ENCODE measurements at regions not wholly inside any gene's neighbourhood (a gene's known extent, or its start where the extent isn't known, plus 50 kb on each side); places are given as distances from the start of the nearest gene placed in this dataset.

DNA sequence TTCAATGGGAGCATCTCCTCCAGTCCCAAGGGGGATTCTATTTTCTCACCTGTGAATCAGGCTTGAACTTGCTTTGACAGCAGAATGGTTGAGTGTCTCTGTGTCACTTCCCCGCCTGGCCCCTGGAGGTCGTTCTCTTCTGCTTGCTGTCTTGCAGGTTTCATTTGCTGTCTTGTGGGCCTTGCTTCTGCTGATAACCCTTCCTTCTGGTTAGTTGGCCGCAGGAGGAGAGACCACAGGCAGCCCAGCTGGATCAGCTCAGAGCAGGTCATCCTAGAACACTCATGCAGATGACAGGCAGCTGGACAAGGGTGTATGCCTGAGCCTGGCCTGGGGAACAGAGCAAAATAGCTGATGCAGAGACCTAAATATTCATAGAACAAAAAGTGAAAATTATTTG lies 344.2 kb upstream of the ADARB2 start:
- TF ChIP-seq, protein P1, sequence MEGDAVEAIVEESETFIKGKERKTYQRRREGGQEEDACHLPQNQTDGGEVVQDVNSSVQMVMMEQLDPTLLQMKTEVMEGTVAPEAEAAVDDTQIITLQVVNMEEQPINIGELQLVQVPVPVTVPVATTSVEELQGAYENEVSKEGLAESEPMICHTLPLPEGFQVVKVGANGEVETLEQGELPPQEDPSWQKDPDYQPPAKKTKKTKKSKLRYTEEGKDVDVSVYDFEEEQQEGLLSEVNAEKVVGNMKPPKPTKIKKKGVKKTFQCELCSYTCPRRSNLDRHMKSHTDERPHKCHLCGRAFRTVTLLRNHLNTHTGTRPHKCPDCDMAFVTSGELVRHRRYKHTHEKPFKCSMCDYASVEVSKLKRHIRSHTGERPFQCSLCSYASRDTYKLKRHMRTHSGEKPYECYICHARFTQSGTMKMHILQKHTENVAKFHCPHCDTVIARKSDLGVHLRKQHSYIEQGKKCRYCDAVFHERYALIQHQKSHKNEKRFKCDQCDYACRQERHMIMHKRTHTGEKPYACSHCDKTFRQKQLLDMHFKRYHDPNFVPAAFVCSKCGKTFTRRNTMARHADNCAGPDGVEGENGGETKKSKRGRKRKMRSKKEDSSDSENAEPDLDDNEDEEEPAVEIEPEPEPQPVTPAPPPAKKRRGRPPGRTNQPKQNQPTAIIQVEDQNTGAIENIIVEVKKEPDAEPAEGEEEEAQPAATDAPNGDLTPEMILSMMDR (IDR thresholded peaks at IDR 0.05): no peak
- TF ChIP-seq EZH2 (IDR thresholded peaks at IDR 0.05; ENCODE audit: borderline replicate concordance, insufficient read depth, low read depth, low read length, poor library complexity, severe bottlenecking): no peak

Data from B cell (primary cell).